Erythroblast (primary cell): ENCODE measurements at regions not wholly inside any gene's neighbourhood (a gene's known extent, or its start where the extent isn't known, plus 50 kb on each side); places are given as distances from the start of the nearest gene placed in this dataset.

Experiments
- GATA1 ChIP-seq: IDR thresholded peaks from 2 replicates; pipeline ENCODE4 v1.6.1; 2011; ENCODE audit warnings: low read depth, mild to moderate bottlenecking, control low read depth, low read length, moderate library complexity
- POLR2A ChIP-seq: IDR thresholded peaks from 2 replicates; pipeline ENCODE4 v1.6.1; 2011; ENCODE audit warnings: mild to moderate bottlenecking, low read length

GRCh38 chr9:78565481-78565880 is 268.6 kb downstream of the PSAT1 start:
- TF ChIP-seq POLR2A (no peak), GATA1 (no peak)
